ENCODE measurements at regions not wholly inside any gene's neighbourhood (a gene's known extent, or its start where the extent isn't known, plus 50 kb on each side); places are given as distances from the start of the nearest gene placed in this dataset.

DNA sequence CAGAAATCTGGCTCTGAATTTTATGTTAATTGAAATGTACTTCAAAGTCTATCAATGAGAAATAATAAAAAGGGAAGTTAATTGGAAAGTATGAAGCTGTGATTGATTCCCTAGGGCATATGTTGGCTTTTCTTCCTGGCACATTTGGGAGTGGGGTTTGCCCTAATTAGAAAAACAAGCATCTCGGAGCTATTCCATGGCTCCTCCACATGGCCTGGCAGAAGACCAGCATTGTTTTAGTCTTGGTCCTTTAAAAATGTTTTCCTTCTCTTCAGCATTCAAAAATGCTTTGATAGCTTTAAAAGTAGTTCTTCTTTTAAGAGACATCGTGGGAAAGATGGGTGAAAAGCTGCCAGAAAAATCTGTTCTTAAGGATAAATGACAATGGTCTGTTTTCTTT is 445.5 kb upstream of the PKDCC start:
- Histone ChIP-seq H3K4me1 (ENCODE audit: low read depth) (no peaks in the 10 kb centered on the region), H3K4me3 (no peak overlapping the region), H3K9me3 (no peaks in the 10 kb centered on the region), H3K36me3 (ENCODE audit: low read depth) (no peaks in the 10 kb centered on the region)
- ATAC-seq (no peak), DNase-seq (no peak)
- intact Hi-C loops (cut with DNase I, micrococcal nuclease): no loop called here
- TF ChIP-seq CTCF (IDR thresholded peaks at IDR 0.05): no peak

DNA sequence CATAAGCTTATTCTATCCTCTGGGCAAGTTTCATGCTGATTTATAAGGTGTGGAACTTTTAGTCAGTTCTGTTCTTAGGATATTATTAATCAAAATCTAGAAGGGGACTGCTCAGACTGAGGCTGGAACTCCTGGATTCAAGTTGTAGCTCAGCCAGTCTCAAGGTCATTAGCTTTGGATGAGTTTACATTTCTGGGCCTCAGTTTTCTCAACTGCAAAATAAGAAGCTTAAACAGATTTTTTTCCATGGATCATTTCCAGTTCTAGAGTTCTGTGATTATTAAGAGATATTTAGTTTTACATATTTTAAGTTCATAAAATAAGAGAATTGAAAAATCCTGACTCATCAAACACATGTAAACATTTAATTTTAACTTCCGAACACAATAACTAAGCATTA is 442.5 kb upstream of the PKDCC start:
- no peak overlapping the region for H3K4me3 ChIP-seq
- no peak for TF ChIP-seq CTCF (IDR thresholded peaks at IDR 0.05)
- intact Hi-C loops (cut with DNase I, micrococcal nuclease): no loop called here

GRCh38 chr2:41605914-41606313 is 441.9 kb upstream of the PKDCC start:
- intact Hi-C loops (cut with DNase I, micrococcal nuclease): no loop called here
- H3K4me3 ChIP-seq: no peak overlapping the region
- ATAC-seq: no peak
- TF ChIP-seq CTCF (IDR thresholded peaks at IDR 0.05): no peak
- H3K9me3 ChIP-seq: no peaks in the 10 kb centered on the region
- H3K36me3 ChIP-seq (ENCODE audit: low read depth): no peaks in the 10 kb centered on the region
- no peak for DNase-seq
- no peaks in the 10 kb centered on the region for H3K4me1 ChIP-seq (ENCODE audit: low read depth)

More for the DNA sequence above, 442.5 kb upstream of the PKDCC start:
- no peaks in the 10 kb centered on the region for H3K9me3 ChIP-seq
- DNase-seq: no peak
- no peak for ATAC-seq
- no peaks in the 10 kb centered on the region for H3K36me3 ChIP-seq (ENCODE audit: low read depth)
- no peaks in the 10 kb centered on the region for H3K4me1 ChIP-seq (ENCODE audit: low read depth)

GRCh38 chr2:41610501-41611190 is 437.2 kb upstream of the PKDCC start:
- ATAC-seq (no peak), DNase-seq (no peak)
- H3K36me3 ChIP-seq (ENCODE audit: low read depth): no peaks in the 10 kb centered on the region
- H3K9me3 ChIP-seq: no peaks in the 10 kb centered on the region
- intact Hi-C loops (cut with DNase I, micrococcal nuclease): no loop called here
- H3K4me1 ChIP-seq (ENCODE audit: low read depth): no peaks in the 10 kb centered on the region
- no peak overlapping the region for H3K4me3 ChIP-seq
- TF ChIP-seq CTCF (IDR thresholded peaks at IDR 0.05): no peak

GRCh38 chr2:41618754-41619153 is 429.1 kb upstream of the PKDCC start:
- Histone ChIP-seq H3K36me3 (ENCODE audit: low read depth) (no peaks in the 10 kb centered on the region), H3K9me3 (no peaks in the 10 kb centered on the region), H3K4me1 (ENCODE audit: low read depth) (no peaks in the 10 kb centered on the region), H3K4me3 (no peak overlapping the region)
- no peak for DNase-seq
- no peak for ATAC-seq
- no peak for TF ChIP-seq CTCF (IDR thresholded peaks at IDR 0.05)
- intact Hi-C loops (cut with DNase I, micrococcal nuclease): no loop called here

DNA sequence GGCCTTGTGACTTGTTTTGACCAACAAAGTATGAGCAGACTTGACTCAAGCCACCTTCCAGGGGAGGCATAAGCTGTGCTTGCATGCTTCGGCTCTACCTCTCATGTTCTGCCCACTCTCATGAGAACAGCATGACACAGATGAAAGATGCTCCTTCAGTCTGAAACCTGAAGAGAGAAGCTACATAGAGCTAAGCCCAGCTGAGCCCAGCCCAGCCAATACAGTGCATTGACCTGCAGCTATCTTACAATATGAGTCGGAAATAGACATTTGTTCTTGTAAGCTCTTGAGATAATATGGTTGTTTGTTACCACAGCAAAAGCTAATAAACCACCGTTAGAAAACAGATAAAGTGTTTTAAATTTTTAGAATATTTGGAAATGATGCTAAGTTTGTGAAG is 426.7 kb upstream of the PKDCC start:
- Histone ChIP-seq H3K4me1 (ENCODE audit: low read depth) (no peaks in the 10 kb centered on the region), H3K9me3 (no peaks in the 10 kb centered on the region), H3K36me3 (ENCODE audit: low read depth) (no peaks in the 10 kb centered on the region), H3K4me3 (no peak overlapping the region)
- intact Hi-C loops (cut with DNase I, micrococcal nuclease): no loop called here
- no peak for ATAC-seq
- DNase-seq: no peak
- no peak for TF ChIP-seq CTCF (IDR thresholded peaks at IDR 0.05)
